Stimulated activated CD8-positive, alpha-beta memory T cell treated with anti-CD3 and anti-CD28 coated beads, Interleukin-7, amount 100 ng/mL, for 48 hours (primary cell): ENCODE measurements at regions not wholly inside any gene's neighbourhood (a gene's known extent, or its start where the extent isn't known, plus 50 kb on each side); places are given as distances from the start of the nearest gene placed in this dataset.
A peak's percentile ranks its signal among the peaks of the same experiment; 100 is the strongest.
"Not testable (repeated sequence)": the region's sequence is repeated elsewhere in the genome, so short reads cannot be mapped to it uniquely, and the experiment has no call there.

ENCODE experiments used
- DNase-seq, 2 donors: peaks; one replicate each; pipeline ENCODE4 v3.0.0-alpha.2; 2020; ENCODE audit warnings: low read depth in 1 of 2; ENCODE audit errors: extremely low read depth in 1 of 2

DNA sequence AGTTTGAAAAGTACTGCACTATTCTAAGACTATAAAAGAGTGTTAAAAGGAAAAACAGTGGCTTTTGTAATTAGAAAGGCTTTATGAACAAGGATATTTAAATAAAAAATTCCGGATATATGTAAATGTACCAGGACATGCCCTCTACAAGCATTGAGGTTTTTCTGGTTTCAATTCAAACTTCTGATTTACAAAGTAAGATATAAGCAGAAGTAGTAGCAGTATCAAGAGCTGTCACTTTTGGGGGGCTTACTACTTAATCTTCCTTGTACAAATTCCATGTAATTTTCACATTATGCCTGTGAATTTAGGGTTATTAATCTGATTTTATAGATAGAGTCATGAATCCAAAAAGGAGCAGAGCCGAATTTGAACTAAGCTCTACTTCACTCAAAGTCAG, 170.3 kb upstream of the ATP2B1 start:
- DNase-seq: no peak

DNA sequence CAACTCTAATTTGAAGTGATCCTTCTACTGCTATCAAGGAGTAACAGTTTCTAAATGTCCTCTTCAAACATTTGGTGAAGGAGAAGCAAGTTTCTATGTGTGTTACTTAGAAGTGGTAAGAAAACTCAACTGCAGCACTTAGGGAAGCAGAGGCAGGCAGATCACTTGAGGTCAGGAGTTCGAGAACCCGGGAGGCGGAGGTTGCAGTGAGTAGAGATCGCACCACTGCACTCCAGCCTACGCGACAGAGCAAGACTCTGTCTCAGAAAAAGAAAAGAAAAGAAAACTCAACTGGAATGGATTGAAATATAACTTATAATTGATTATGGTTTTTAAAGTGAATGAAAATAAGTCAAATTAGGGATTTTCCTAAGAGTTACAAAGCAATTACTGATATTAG, 169.7 kb upstream of the ATP2B1 start:
- DNase-seq: no peak

DNA sequence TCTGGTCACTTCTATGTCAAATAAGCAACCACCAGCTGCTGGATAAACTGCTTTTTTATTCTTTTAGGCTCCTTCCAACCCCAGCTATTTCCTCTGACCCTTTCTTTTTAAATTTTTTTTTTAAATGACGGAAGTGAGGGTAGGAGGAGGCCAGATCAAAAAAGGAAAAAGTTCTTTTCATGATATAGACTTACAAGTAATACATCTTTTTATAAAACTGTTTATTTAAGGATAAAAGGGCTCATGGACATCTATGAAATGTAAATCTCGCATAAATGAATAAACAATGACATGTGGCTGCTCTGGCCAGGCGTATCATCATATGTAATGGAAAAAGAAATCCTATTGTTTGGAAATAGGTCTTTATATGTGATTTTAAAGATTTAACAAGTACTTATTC, 169.0 kb upstream of the ATP2B1 start:
- no peak for DNase-seq

DNA sequence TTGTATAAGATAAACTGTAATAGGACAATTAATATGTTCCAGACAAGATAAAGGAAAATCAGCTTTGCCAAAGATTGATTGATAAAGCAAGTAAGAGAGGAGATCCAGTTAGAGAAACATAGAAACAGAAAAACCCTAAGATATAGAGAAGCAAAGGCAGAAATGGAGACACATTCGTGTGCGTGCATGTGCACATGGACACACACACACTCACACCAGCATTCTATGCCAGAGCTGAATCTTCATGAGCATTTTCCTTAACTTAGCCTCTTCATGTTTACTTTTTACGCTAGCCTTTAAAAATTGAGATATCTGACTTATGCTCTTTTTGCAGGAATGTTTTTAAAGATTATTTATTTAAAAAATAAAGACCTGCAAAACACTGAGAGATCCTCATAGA, 168.5 kb upstream of the ATP2B1 start:
- DNase-seq: no peak

DNA sequence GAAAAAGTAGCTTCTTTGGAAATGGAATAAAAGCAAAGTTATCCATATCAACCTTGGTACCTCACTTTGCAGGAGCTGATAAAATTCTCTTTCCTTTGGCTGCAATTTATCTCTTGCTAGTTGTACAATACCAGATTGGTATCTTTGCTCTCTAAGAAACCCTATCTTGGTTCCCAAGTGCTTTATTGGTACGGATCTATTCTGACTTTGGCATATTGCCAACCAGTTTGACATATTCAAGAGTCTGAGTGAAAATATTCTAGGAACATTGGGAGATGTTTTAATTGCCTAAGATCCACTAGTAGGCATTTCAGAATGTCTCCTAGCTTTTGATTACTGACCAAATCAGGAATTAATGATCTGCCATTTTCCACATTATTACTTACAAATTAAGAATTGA, 167.2 kb upstream of the ATP2B1 start:
- no peak for DNase-seq

DNA sequence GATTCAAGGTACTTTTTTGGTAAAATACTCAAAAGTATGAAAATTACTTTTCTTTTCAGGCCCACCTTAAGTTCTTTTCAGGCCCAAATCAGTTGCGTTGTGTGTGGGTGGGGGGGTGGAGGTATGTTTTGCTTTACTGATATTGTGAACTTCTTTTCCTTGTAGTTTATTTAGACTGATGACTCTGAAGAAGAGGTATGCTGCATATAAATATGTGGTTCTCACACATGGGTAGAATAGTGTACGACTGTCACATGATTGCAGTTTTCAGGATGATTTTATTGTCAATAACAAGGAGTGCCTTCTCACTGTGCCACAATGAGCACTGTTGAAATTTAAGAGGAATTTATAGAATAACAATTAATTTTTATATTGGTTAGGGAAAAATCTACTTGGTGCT, 166.6 kb upstream of the ATP2B1 start:
- DNase-seq: no peak

DNA sequence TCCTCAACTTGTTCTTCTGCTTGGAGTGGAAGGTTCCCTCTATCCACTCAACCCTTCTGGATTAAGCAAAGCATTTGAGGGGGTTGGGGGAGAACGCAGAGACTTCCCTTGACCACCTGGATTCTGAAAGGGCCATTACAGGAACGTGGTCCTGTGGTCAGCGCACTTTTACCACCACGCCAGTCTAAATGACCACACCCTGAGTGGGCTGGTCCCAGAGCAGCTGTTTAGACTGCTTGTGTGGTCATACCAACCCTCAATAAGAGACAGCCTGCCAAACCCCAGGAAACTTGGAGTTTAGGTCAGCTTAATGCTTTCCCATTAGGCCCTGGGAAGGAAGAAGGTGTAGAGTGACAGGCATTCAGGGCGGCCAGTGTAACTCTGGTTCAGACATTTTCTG, 165.5 kb upstream of the ATP2B1 start:
- no peak for DNase-seq

DNA sequence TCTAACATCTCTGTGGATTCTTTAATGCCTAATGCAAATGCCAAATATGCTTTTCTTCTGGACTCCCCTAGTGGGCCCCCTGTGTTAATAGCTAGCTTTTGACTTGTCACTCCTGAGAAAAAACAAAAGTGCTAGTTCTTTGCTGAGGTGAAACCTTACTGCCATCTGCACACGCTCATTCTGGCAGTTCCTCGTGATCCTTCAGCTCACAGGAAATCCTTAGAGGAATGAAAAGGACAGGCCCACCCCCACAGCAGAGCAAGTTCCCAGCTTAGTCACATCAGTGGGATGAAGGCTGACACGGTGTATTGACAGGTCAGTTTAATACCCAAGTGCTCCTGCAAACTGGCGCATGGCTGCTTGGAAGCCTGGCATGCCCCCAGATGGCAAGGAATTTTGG, 165.1 kb upstream of the ATP2B1 start:
- no peak for DNase-seq

DNA sequence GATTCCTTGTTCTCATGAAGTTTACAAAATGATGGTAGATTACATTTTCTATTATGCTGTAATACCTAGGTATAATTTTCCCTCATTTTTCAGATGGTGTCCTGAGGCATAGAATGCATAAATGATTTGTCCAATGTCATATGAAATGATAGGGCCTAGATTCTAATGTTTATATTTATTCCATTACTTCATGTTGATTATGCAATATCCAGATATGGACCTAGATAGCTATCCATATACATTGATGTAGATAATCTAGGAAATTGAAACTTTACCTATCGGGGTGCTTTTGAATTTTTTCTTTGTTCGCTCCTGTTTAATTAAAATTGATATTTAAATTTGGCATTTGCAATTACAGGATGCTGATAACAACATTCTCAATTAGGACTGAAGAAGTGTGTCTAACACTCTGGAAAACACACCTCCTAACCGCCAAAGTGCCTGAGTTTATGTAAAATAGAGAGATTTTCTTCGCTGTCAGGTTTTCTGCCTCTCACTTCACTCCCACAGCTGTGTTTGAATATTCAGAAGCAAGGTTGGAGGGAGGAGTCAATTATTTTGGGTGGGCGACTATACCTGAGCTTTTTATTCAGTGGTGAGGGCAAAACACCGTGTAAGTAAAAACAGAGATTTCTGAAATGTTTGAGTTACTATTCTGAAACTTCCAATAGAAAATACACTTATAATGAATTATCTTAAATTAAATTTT, 164.4 kb upstream of the ATP2B1 start:
- no peak for DNase-seq

DNA sequence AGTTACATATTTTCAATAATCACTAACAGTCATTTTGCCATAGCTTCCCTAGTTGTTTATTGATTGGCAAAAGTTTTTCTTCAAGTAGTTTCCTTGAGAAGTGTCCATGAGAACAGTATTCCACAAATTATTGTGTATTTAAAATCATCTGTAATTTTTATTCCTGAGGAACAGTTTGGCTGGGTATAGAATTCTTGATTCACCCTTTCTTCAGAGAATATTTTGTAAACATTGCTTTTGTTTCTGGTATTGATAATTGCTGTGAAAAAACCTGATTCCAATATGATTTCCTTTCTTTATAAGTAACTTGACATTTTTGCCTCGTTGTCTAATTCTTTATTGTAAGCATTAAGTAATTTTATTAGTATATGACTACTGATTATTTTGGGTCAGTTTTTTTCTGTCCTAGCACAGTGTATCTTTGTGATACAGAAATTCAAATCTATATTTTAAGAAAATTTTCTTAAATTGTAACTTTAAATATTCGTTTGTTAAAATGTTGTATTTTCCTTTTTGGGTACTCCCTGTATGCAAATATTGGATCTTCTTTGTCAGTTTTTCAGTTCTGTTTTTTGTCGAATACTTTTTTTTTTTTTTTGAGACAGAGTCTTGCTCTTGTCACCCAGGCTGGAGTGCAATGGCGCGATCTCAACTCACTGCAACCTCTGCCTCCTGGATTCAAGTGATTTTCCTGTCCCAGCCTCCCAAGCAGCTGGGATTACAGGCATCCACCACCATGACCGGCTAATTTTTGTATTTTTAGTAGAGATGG, 162.0 kb upstream of the ATP2B1 start:
- no peak for DNase-seq

DNA sequence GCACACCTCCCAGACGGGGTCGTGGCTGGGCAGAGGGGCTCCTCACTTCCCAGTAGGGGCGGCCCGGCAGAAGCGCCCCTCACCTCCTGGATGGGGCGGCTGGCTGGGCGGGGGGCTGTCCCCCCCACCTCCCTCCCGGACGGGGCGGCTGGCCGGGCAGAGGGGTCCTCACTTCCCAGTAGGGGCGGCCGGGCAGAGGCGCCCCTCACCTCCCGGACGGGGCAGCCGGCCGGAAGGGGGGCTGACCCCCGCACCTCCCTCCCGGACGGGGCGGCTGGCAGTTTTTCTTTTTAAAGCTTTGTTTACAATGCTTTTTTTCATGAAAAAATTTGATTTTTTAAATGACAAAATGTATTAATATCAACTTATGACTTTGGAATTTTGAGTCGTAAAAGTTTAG, 159.0 kb upstream of the ATP2B1 start:
- DNase-seq: not testable (repeated sequence)

DNA sequence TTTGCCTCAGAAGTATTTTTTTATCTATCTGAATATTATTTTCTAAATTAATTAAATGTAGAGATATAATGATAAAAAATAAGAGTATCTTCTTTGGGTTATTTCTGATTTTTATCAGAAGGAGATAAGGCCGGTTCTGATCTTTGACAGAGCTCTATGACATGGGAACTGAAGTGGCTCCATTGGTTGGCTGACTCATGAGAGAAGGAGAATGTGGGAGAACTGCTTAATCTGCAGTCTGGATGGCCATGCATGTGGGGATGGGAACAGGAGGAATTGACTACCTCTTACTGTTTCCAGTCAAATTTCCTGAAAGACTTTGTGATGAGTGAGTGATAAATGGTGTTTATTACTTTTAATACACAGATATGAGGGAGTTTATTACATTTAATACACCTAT, 155.8 kb upstream of the ATP2B1 start:
- DNase-seq: no peak

DNA sequence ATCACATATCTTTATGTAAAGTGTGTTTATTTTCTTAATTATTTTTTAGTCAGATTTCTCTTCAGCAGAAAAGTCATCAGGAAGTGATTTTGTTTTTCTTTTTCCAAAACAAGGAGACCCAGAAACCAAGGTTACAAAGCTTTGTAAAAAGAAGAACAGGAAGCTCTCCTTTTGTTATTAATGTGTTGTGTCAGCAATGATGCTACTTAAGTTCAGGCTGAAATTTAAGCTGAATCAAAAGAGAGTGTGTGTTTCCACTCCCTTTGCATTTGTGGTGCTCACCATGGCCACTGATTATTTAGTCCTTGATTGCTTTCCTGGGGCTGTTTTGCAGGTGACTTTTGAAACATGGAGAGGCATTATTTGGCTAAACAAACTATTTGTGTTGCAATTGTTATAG, 155.3 kb upstream of the ATP2B1 start:
- DNase-seq: no peak

DNA sequence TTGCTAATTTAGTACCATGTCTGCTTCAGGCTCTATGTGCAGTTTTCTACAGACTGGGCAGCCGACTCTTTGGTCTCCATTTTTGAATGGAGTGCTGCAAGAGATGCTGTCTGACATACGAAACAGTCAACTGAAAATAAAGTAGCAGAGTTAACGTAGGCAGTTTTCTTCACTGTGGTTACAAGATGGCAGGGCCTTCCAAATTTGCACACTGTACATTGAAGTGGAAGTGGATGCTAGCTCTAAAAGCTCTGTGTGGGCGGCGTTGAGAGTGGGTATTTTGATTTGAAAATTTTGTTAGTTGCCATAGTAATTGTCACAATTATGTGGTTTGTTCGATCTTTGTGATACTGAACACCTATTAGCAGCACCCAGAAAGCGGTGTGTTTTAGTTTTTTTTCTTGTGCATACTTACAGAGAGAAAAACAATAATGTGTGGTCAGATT, 154.9 kb upstream of the ATP2B1 start:
- DNase-seq: peak in 1 of 2 donors; percentile 46

DNA sequence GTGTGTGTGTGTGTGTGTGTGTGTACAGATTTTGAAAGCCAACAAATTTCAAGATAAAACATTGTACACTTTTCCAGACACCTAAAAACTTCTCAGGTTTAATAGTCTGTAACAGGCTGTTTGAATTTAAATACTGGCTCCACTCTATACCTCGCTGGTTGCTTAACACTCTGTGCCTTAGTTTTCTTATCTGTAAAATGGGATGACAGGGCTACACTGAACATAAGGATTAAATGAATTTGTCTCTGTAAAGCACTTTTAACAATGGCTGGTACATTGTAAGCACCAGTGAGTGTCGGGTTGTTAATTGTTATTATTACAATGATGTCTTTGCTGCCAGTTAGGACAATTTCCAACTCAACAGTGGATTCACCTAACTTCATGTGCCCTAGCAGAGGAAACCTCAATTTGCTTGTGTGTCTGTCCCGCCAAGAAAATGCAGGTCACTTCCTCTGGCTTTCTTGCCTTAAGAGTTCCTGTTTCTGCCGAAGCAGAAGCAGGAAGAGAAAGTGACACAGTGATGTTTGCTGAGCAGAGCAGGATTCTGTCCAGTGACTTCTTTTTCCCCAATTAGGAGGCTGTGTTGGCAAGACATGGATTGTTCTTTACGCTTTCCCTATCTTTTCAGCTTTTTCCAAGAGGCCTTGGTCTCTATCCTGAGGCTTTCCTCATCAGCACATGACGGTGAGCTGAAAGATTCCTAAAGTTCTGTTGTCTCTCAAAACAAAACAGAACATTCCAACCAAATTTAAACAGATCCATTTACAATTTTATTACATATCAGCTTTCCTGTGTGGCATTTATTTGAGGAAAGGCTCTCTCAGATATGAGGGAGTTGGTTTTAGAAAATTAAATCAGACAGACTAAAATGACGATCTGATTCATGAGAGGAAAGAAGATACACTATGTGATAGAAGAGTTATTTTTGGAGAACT, 154.1 kb upstream of the ATP2B1 start:
- DNase-seq: no peak

DNA sequence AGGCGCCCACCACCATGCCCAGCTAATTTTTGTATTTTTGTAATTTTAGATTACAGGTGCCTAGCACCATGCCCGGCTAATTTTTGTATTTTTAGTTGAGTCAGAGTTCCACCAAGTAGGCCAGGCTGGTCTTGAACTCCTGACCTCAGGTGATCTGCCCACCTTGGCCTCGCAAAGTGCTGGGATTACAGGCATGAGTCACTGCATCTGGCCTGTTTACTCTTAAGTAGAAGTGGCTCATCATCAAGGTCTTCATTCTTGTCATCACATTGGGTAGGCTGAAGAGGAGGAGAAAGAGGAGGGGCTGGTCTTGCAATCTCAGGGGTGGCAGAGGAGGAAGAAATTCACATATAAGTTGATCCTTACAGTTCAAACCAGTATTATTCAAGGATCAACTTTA, 152.4 kb upstream of the ATP2B1 start:
- DNase-seq: no peak

DNA sequence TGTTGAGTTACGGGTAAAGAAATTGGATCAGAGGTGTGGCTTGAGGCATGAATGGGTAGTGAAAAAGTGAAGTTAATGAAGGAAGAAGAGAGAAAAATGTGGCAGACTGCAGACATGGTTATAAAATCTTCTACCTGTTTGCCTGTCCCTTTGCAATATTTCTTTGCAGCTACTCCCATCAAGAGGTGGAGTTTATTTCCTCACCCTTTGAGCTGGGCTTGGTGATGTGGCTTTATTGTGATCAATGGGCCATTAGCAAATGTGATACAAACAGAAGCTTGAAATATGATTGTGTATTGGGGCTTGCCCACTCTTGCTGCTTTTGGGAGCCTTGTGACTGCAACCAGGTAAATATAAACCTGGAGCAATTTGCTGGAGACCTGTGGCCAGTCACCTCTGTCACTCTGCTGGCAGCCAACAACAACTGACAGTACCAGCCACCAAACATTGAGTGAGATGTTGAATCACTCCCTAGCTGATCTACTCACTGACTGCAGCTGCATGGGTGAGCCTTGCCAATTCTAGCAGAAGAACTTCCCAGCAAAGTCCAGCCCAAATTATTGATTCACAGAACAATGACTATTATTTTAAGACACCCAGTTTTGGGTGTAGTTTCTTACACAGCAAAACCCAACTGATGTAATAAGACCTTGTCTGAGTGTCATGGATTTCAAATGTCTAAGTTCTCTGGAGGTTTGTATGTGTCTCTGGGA, 151.0 kb upstream of the ATP2B1 start:
- no peak for DNase-seq

DNA sequence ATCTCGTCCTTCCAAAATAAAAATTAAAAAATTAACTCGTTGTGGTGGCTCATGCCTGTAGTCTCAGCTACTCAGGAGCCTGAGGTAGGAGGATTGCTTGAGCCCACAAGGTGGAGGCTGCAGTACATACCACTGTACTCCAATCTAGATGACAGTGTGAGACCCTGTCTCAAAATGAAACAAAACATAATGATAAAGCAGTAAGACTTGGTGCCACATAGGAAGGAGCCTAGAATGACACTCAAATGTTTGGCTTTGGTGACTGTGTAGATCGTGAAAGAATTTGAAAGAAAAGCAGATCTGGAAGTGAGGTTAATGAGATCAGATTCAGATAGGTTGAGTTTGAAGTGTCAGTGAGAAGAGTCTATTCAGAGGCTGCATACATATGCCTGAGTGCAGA, 150.1 kb upstream of the ATP2B1 start:
- no peak for DNase-seq

DNA sequence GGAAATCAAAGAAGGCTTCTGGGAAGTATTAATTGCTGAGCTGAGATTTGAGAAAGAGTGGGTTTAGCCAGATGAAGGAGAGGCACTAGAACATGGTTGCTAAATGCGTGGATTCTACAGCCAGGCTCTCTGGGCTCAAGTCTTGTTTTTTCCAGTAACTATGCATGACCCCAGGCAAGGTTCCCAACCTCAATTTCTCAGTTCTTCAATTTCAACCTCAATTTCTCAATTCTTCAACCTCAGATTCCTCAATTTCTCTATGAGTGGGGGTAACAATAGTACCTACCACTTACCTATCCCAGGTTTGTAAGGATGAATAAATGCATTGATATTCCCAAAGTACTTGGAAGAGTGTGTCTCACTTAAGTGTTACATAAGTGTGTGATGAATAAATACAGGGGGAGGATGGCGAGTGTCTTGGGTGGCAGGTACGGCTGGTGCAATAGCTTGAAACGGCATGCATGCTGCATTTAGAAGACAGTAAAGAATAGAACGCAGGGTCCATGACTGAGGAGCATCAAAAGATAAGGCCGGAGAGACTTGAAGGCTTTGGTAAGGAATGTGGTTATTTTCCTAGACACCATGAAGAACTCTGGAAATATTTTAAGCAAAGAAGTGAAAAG, 149.1 kb upstream of the ATP2B1 start:
- DNase-seq: no peak

DNA sequence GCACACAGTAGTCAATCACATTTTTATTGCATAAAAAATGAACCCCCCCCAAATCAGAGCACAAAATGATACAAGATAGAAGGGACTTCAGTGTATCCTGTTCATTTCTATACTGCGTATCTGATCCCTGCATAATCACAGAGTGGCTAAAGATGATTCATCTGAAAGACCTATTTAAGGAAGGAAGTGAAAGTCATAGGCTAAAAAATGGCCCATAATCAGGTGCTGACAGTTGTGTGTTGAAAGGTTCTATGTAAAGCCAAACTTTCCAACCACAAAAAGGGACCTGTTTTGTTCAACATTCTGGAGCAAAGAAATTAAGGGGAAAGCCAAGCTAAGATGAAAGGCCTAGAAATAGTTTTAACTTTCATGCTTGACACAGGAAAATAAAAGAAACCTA, 147.8 kb upstream of the ATP2B1 start:
- no peak for DNase-seq
